Spinal cord (tissue), 9 donors: ENCODE measurements at regions not wholly inside any gene's neighbourhood (a gene's known extent, or its start where the extent isn't known, plus 50 kb on each side); places are given as distances from the start of the nearest gene placed in this dataset.

Experiments
- DNase-seq, 6 donors: peaks; one replicate each; pipeline versions ENCODE4 v3.0.0 to v3.0.0-alpha.2; 2013 to 2015; ENCODE audit warnings: low spot score in 6 of 6, low read depth in 4 of 6
- H3K27ac ChIP-seq: one replicate; pipeline ENCODE4 v1.5.1; 2013; ENCODE audit warnings: low read depth, low read length, control low read depth
- H3K27me3 ChIP-seq: one replicate; pipeline ENCODE4 v1.6.1; 2013; ENCODE audit warnings: low read length; ENCODE audit not compliant: control insufficient read depth, insufficient read depth
- H3K36me3 ChIP-seq: one replicate; pipeline ENCODE4 v1.6.1; 2013; ENCODE audit warnings: low read length; ENCODE audit not compliant: control insufficient read depth, insufficient read depth
- H3K4me1 ChIP-seq: one replicate; pipeline ENCODE4 v1.6.1; 2013; ENCODE audit warnings: low read length; ENCODE audit not compliant: control insufficient read depth, insufficient read depth
- H3K4me3 ChIP-seq: one replicate; pipeline ENCODE4 v1.5.1; 2013; ENCODE audit warnings: low read depth, low read length, control low read depth
- H3K9me3 ChIP-seq: one replicate; pipeline ENCODE4 v1.6.1; 2013; ENCODE audit warnings: low read length; ENCODE audit not compliant: control insufficient read depth, insufficient read depth
- WGBS: methylation state at CpG from one replicate; pipeline ENCODE4 v1.1.5; 2013; ENCODE audit warnings: missing lambda C conversion rate; ENCODE audit not compliant: insufficient coverage; 5-methylcytosine and 5-hydroxymethylcytosine counted together
- donor health status: healthy.

- no peaks in the 10 kb centered on the region for H3K36me3 ChIP-seq
- peaks cover 4% of the 10 kb centered on the region for H3K4me1 ChIP-seq
- H3K27ac ChIP-seq = no peak overlapping the region
- H3K4me3 ChIP-seq = no peak overlapping the region
- H3K9me3 ChIP-seq = no peaks in the 10 kb centered on the region
- WGBS = 67% methylated on average over 1 of the region's 4 CpGs
- no peaks in the 10 kb centered on the region for H3K27me3 ChIP-seq
- peak in 1 of 6 donors; percentile 73 for DNase-seq
Measured at GRCh38 chr11:92316106-92316809, 91.6 kb downstream of the FAT3 start.

GRCh38 chr11:92317222-92317621 lies 92.6 kb downstream of the FAT3 start:
- Histone ChIP-seq H3K27ac (no peak overlapping the region), H3K9me3 (no peaks in the 10 kb centered on the region), H3K27me3 (no peaks in the 10 kb centered on the region), H3K4me1 (peaks cover 4% of the 10 kb centered on the region), H3K36me3 (no peaks in the 10 kb centered on the region), H3K4me3 (no peak overlapping the region)
- no peak for DNase-seq

GRCh38 chr11:92317721-92318120 lies 93.1 kb downstream of the FAT3 start:
- no peaks in the 10 kb centered on the region for H3K36me3 ChIP-seq
- no peaks in the 10 kb centered on the region for H3K27me3 ChIP-seq
- no peaks in the 10 kb centered on the region for H3K9me3 ChIP-seq
- no peak overlapping the region for H3K27ac ChIP-seq
- WGBS = no CpG with 5 or more reads among the region's 2 CpGs
- no peak overlapping the region for H3K4me3 ChIP-seq
- H3K4me1 ChIP-seq = peaks cover 4% of the 10 kb centered on the region
- no peak for DNase-seq

GRCh38 chr11:92322225-92322624 lies 97.6 kb downstream of the FAT3 start:
- no peak overlapping the region for H3K27ac ChIP-seq
- no peaks in the 10 kb centered on the region for H3K27me3 ChIP-seq
- 100% methylated on average over 3 of the region's 3 CpGs for WGBS
- peaks cover 6% of the 10 kb centered on the region for H3K9me3 ChIP-seq
- no peaks in the 10 kb centered on the region for H3K36me3 ChIP-seq
- no peak for DNase-seq
- no peaks in the 10 kb centered on the region for H3K4me1 ChIP-seq
- H3K4me3 ChIP-seq = no peak overlapping the region

GRCh38 chr11:92324890-92325289 lies 100.3 kb downstream of the FAT3 start:
- Histone ChIP-seq H3K4me1 (no peaks in the 10 kb centered on the region), H3K9me3 (peaks cover 6% of the 10 kb centered on the region), H3K27me3 (no peaks in the 10 kb centered on the region), H3K36me3 (no peaks in the 10 kb centered on the region), H3K27ac (no peak overlapping the region), H3K4me3 (no peak overlapping the region)
- no peak for DNase-seq
- WGBS = no CpG with 5 or more reads among the region's 1 CpG

- 100% methylated on average over 1 of the region's 3 CpGs for WGBS
- H3K27ac ChIP-seq = no peak overlapping the region
Measured at GRCh38 chr11:92325416-92325815, 100.8 kb downstream of the FAT3 start.

GRCh38 chr11:92329137-92329536 lies 104.5 kb downstream of the FAT3 start:
- 0% methylated on average over 1 of the region's 2 CpGs for WGBS
- no peaks in the 10 kb centered on the region for H3K36me3 ChIP-seq
- H3K9me3 ChIP-seq = no peaks in the 10 kb centered on the region
- H3K4me3 ChIP-seq = no peak overlapping the region
- no peak overlapping the region for H3K27ac ChIP-seq
- no peaks in the 10 kb centered on the region for H3K27me3 ChIP-seq
- no peaks in the 10 kb centered on the region for H3K4me1 ChIP-seq
- no peak for DNase-seq

More at GRCh38 chr11:92325416-92325815, 100.8 kb downstream of the FAT3 start:
- Histone ChIP-seq H3K4me3 (no peak overlapping the region), H3K27me3 (no peaks in the 10 kb centered on the region), H3K9me3 (peaks cover 6% of the 10 kb centered on the region), H3K36me3 (no peaks in the 10 kb centered on the region), H3K4me1 (no peaks in the 10 kb centered on the region)
- no peak for DNase-seq

GRCh38 chr11:92329646-92330045 lies 105.0 kb downstream of the FAT3 start:
- no peaks in the 10 kb centered on the region for H3K36me3 ChIP-seq
- H3K4me3 ChIP-seq = no peak overlapping the region

GRCh38 chr11:92330114-92330513 lies 105.5 kb downstream of the FAT3 start:
- no peak for DNase-seq
- Histone ChIP-seq H3K27me3 (no peaks in the 10 kb centered on the region), H3K4me1 (no peaks in the 10 kb centered on the region), H3K27ac (peak overlapping the region; percentile 52), H3K36me3 (no peaks in the 10 kb centered on the region), H3K9me3 (no peaks in the 10 kb centered on the region), H3K4me3 (no peak overlapping the region)
- WGBS = 42% methylated on average over 2 of the region's 2 CpGs

More at GRCh38 chr11:92329646-92330045, 105.0 kb downstream of the FAT3 start:
- Histone ChIP-seq H3K27me3 (no peaks in the 10 kb centered on the region), H3K4me1 (no peaks in the 10 kb centered on the region), H3K9me3 (no peaks in the 10 kb centered on the region), H3K27ac (peak overlapping the region; percentile 52)
- DNase-seq = peak in 1 of 6 donors; percentile 49
- WGBS = no CpG with 5 or more reads among the region's 2 CpGs

GRCh38 chr11:92332986-92333385 lies 108.4 kb downstream of the FAT3 start:
- no peak for DNase-seq
- H3K27ac ChIP-seq = peak overlapping the region; percentile 49
- H3K27me3 ChIP-seq = no peaks in the 10 kb centered on the region
- H3K9me3 ChIP-seq = no peaks in the 10 kb centered on the region
- H3K4me1 ChIP-seq = no peaks in the 10 kb centered on the region
- no CpG with 5 or more reads among the region's 1 CpG for WGBS
- H3K36me3 ChIP-seq = no peaks in the 10 kb centered on the region
- no peak overlapping the region for H3K4me3 ChIP-seq
